ENCODE measurements at regions not wholly inside any gene's neighbourhood (a gene's known extent, or its start where the extent isn't known, plus 50 kb on each side); places are given as distances from the start of the nearest gene placed in this dataset.

- Histone ChIP-seq H3K27me3 (ENCODE audit: insufficient read depth, low read length, poor library complexity, severe bottlenecking) (no peaks in the 10 kb centered on the region), H3K9ac (ENCODE audit: low read depth, low read length, poor library complexity, severe bottlenecking) (no peak overlapping the region), H3K4me2 (ENCODE audit: low read depth, low read length, poor library complexity, severe bottlenecking) (no peak overlapping the region), H3K4me3 (ENCODE audit: low read length, poor library complexity, severe bottlenecking) (no peak overlapping the region), H3K9me3 (ENCODE audit: insufficient read depth, low read depth, low read length) (no peaks in the 10 kb centered on the region), H3K79me2 (ENCODE audit: insufficient read depth, low read length) (no peaks in the 10 kb centered on the region), H4K20me1 (ENCODE audit: insufficient read depth, low read length, poor library complexity, severe bottlenecking) (no peaks in the 10 kb centered on the region), H3K4me1 (ENCODE audit: insufficient read depth, low read length, poor library complexity, severe bottlenecking) (no peaks in the 10 kb centered on the region), H2AFZ (ENCODE audit: low read length) (no peak overlapping the region), H3F3A (ENCODE audit: low read depth) (no peaks in the 10 kb centered on the region), H3K36me3 (ENCODE audit: insufficient read depth, low read length) (no peaks in the 10 kb centered on the region), H3K9me2 (replicated peaks; ENCODE audit: low read depth, low read length) (no peaks in the 10 kb centered on the region)
- TF ChIP-seq EZH2phosphoT487 (IDR thresholded peaks at IDR 0.05; ENCODE audit: borderline replicate concordance) (no peak), CTCF (conservative IDR thresholded peaks at IDR 0.05; ENCODE audit: low read length) (no peak)
Measured at GRCh38 chr13:70405266-70405665, 297.0 kb upstream of the KLHL1 start.

GRCh38 chr13:70394031-70394548 lies 285.8 kb upstream of the KLHL1 start:
- no peaks in the 10 kb centered on the region for H3K9me3 ChIP-seq (ENCODE audit: insufficient read depth, low read depth, low read length)
- H3K36me3 ChIP-seq (ENCODE audit: insufficient read depth, low read length), result no peaks in the 10 kb centered on the region
- H3K9me2 ChIP-seq (replicated peaks; ENCODE audit: low read depth, low read length), result no peaks in the 10 kb centered on the region
- H4K20me1 ChIP-seq (ENCODE audit: insufficient read depth, low read length, poor library complexity, severe bottlenecking), result no peaks in the 10 kb centered on the region
- no peaks in the 10 kb centered on the region for H3K79me2 ChIP-seq (ENCODE audit: insufficient read depth, low read length)
- no peak overlapping the region for H2AFZ ChIP-seq (ENCODE audit: low read length)
- no peak overlapping the region for H3K4me3 ChIP-seq (ENCODE audit: low read length, poor library complexity, severe bottlenecking)
- H3K4me2 ChIP-seq (ENCODE audit: low read depth, low read length, poor library complexity, severe bottlenecking), result no peak overlapping the region
- no peak for TF ChIP-seq CTCF (conservative IDR thresholded peaks at IDR 0.05; ENCODE audit: low read length)
- no peak for TF ChIP-seq EZH2phosphoT487 (IDR thresholded peaks at IDR 0.05; ENCODE audit: borderline replicate concordance)
- H3K9ac ChIP-seq (ENCODE audit: low read depth, low read length, poor library complexity, severe bottlenecking), result no peak overlapping the region
- no peaks in the 10 kb centered on the region for H3K27me3 ChIP-seq (ENCODE audit: insufficient read depth, low read length, poor library complexity, severe bottlenecking)
- H3K4me1 ChIP-seq (ENCODE audit: insufficient read depth, low read length, poor library complexity, severe bottlenecking), result no peaks in the 10 kb centered on the region
- no peaks in the 10 kb centered on the region for H3F3A ChIP-seq (ENCODE audit: low read depth)

GRCh38 chr13:70391678-70392077 lies 283.4 kb upstream of the KLHL1 start:
- Histone ChIP-seq H3K4me3 (ENCODE audit: low read length, poor library complexity, severe bottlenecking) (no peak overlapping the region), H2AFZ (ENCODE audit: low read length) (no peak overlapping the region), H3K36me3 (ENCODE audit: insufficient read depth, low read length) (no peaks in the 10 kb centered on the region), H3K27me3 (ENCODE audit: insufficient read depth, low read length, poor library complexity, severe bottlenecking) (no peaks in the 10 kb centered on the region), H4K20me1 (ENCODE audit: insufficient read depth, low read length, poor library complexity, severe bottlenecking) (no peaks in the 10 kb centered on the region), H3F3A (ENCODE audit: low read depth) (no peaks in the 10 kb centered on the region), H3K9me2 (replicated peaks; ENCODE audit: low read depth, low read length) (no peaks in the 10 kb centered on the region), H3K9me3 (ENCODE audit: insufficient read depth, low read depth, low read length) (no peaks in the 10 kb centered on the region), H3K79me2 (ENCODE audit: insufficient read depth, low read length) (no peaks in the 10 kb centered on the region), H3K4me1 (ENCODE audit: insufficient read depth, low read length, poor library complexity, severe bottlenecking) (no peaks in the 10 kb centered on the region), H3K4me2 (ENCODE audit: low read depth, low read length, poor library complexity, severe bottlenecking) (no peak overlapping the region), H3K9ac (ENCODE audit: low read depth, low read length, poor library complexity, severe bottlenecking) (no peak overlapping the region)
- TF ChIP-seq EZH2phosphoT487 (IDR thresholded peaks at IDR 0.05; ENCODE audit: borderline replicate concordance) (no peak), CTCF (conservative IDR thresholded peaks at IDR 0.05; ENCODE audit: low read length) (no peak)

Measured in Loucy (cell line).